Right lobe of liver (tissue), 4 donors: ENCODE measurements at regions not wholly inside any gene's neighbourhood (a gene's known extent, or its start where the extent isn't known, plus 50 kb on each side); places are given as distances from the start of the nearest gene placed in this dataset.

ENCODE experiments used
- CTCF ChIP-seq, 4 donors: fragments of 200-600 bp in 3 of 4; fragments of 450-650 bp in 1 of 4; IDR thresholded peaks; one replicate each; pipeline versions ENCODE4 v1.5.1 to v1.8.0; 2016 to 2022; ENCODE audit warnings: antibody characterized with exemption in 4 of 4, mild to moderate bottlenecking in 2 of 4
- POLR2A ChIP-seq: fragments of 450-650 bp; IDR thresholded peaks from one replicate; pipeline ENCODE4 v1.6.1; 2017; ENCODE audit warnings: antibody characterized with exemption, mild to moderate bottlenecking
- donor health status: DM: no; HTN: no; CAD: no.
- donor health status: DM: no; HTN: no; CAD: no.
- donor health status: DM: no; HTN: yes; CAD: no.

DNA sequence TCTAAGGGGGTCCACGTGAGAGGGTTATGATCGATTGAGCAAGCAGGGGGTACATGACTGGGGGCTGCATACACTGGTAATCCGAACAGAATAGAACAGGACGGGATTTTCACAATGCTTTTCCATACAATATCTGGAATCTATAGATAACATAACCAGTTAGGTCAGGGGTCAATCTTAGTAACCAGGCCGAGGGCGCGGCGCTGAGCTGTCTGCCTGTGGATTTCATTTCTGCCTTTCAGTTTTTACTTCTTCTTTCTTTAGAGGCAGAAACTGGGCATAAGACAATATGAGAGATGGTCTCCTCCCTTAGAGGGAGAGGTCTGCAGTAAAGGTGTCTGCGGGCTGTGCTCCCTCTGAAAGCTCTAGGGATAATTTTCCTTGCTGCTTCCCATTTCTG lies 261.3 kb downstream of the XXYLT1 start:
- TF ChIP-seq POLR2A, result no peak
- no peak for TF ChIP-seq CTCF (IDR thresholded peaks at IDR 0.05)
